ENCODE measurements at regions not wholly inside any gene's neighbourhood (a gene's known extent, or its start where the extent isn't known, plus 50 kb on each side); places are given as distances from the start of the nearest gene placed in this dataset.

GRCh38 chr1:237981223-237981622, 90.5 kb upstream of the ZP4 start:
- DNase-seq (ENCODE audit: low spot score), result no peak

DNA sequence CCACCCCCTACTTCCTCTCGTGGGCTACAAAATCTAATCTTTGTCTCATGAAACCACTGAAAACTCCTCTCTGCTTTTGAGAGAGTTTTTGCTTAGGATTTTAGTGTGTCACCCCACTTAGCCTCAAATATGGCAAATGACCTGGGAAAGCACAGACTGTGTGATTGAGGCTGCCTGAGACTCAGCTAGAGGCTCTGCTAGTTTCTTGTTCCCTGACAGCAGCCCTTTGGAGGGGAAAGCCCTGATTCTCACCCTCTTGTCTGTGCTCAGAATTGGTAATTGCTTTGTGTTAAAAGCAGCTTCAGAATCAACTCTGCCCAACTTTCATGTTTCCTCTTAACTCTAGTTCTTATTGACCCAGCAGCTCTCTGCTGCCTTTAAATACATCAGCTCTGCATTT, 85.6 kb upstream of the ZP4 start:
- DNase-seq (ENCODE audit: low spot score), result no peak

GRCh38 chr1:237975903-237976302, 85.2 kb upstream of the ZP4 start:
- DNase-seq (ENCODE audit: low spot score), result no peak

- no peak for DNase-seq (ENCODE audit: low spot score)
Observed at GRCh38 chr1:237975376-237975775, 84.7 kb upstream of the ZP4 start.

GRCh38 chr1:237972186-237972585, 81.5 kb upstream of the ZP4 start:
- no peak for DNase-seq (ENCODE audit: low spot score)

DNA sequence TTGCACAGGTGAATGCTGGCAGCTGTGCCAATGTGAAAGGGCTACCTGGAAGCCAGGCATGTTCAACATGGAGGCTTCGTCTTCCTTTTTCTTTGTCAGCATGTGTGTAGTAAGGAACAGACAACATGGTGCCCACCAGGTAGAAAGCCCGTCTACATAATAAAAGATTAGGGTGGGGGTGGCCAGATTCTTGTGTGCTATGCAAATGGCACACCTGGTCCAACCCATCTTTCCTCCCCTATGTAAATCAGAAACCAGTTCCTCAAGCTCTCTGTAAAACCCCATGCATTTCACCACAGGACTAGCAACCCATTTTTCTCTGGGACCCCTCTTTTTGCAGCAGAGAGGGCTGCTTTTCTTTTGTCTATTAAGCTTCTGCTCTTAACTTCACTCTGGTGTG, 72.3 kb upstream of the ZP4 start:
- DNase-seq (ENCODE audit: low spot score), result no peak

DNA sequence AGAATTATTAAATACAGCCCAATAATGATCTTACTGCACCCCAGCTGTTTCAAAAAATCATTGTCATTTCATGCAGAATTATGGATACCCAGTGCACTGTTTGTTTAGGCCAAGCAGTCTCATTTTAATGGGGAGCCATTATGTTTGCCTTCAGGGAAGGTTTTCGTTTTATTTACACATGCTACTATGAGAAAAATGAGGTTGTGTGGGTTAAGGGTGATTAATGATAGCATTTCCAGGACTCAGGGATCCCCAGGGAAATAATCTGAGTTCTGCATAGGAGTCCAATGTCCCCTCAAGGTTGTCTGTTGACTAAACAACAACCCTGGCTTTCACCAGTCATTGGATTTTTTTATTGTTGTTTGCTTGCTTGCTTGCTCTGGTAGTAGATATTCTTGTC, 71.0 kb upstream of the ZP4 start:
- no peak for DNase-seq (ENCODE audit: low spot score)

- DNase-seq (ENCODE audit: low spot score), result no peak
Observed at GRCh38 chr1:237959838-237960237, 69.1 kb upstream of the ZP4 start.

GRCh38 chr1:237953238-237953637, 62.5 kb upstream of the ZP4 start:
- no peak for DNase-seq (ENCODE audit: low spot score)
